GM20000 (cell line): ENCODE measurements at regions not wholly inside any gene's neighbourhood (a gene's known extent, or its start where the extent isn't known, plus 50 kb on each side); places are given as distances from the start of the nearest gene placed in this dataset.

Experiments
- DNase-seq: peaks from one replicate; pipeline ENCODE4 v3.0.0; 2012; ENCODE audit warnings: low spot score
- CTCF ChIP-seq: IDR thresholded peaks from 2 replicates; pipeline ENCODE4 v1.5.1; 2012; ENCODE audit warnings: mild to moderate bottlenecking, control low read depth; ENCODE audit errors: extremely low read depth, missing control alignments

DNA sequence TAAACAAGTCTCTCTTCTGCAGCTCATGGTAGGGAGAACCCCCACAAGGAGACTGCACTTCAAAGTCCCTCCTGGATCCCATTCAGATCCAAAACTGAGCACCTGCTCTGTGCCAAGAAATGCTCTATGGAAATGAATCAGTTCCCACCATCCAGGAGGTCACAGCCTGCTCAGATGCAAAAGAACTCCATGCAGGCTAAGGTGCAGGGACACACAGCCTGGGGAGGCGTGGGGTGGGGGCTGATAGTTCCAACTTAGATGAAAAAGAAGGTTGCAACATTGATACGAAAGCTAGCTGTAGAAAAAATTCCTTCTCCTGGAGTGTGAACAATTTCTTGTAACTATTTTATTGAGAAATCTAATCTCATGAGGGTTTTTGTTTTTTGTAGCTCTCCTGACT is 111.0 kb upstream of the TMEM170B start:
- TF ChIP-seq CTCF = no peak
- DNase-seq = no peak

- DNase-seq = no peak
- no peak for TF ChIP-seq CTCF
These were observed 111.7 kb upstream of the TMEM170B start for GRCh38 chr6:11425876-11426275.

DNA sequence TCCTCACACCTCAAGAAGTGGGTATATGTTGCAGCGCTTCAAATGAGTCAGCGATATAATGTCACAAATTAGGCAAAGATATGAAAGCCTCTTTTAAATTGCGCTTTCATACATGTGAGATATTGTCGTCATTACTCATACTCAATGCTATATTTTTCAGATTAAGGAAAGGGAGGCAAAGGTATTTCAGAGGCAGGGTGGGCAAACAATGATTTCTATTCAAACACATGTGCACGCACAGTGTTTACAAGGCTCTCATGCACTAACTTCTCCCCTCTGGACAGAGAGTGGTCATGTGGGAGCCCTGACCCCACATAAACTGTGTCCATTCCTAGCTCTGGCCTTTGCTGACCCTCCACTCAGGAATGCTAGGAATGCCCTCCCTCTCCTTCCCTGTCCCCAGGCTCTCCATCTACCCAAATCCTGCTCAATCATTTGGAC is 112.1 kb upstream of the TMEM170B start:
- no peak for DNase-seq
- no peak for TF ChIP-seq CTCF

- TF ChIP-seq CTCF = no peak
- no peak for DNase-seq
These were observed 113.0 kb upstream of the TMEM170B start for GRCh38 chr6:11424395-11425034.

DNA sequence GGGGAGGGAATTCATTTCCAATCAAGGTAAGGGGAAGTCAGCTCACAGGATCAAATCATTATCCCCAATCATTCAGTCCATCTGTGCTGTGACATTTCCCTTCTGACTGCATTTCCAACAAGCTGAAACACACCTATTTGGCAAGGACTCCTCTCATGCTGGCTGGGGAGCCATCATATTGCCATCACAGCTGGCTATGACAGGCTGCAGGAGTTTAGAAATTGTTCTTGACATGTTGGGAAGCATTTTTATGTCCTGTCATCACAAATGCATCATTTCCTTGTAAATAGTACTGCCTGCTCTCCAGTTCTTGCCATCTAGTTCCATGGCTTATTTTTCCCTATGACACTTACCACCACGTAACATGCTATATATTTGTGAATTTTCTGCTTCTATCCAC is 113.9 kb upstream of the TMEM170B start:
- DNase-seq = no peak
- TF ChIP-seq CTCF = no peak

DNA sequence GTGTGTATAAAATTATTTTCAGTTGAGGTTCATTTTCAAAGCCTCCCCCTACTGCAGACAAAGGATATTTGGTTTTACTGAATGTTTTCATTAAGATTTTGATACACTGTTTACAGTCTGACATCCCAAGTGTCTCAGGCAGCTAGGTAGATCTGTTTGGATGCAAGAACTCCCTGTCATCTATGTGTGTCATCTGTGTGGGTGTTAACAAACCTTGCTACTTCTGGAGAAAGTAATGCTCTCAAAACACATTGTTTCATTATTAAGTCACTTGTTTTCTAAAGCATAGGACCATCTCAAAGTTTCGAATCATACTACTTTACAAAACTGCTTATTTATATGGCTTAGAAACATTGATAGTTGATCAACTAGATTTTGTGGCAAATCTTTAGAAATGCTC is 114.5 kb upstream of the TMEM170B start:
- no peak for TF ChIP-seq CTCF
- no peak for DNase-seq

DNA sequence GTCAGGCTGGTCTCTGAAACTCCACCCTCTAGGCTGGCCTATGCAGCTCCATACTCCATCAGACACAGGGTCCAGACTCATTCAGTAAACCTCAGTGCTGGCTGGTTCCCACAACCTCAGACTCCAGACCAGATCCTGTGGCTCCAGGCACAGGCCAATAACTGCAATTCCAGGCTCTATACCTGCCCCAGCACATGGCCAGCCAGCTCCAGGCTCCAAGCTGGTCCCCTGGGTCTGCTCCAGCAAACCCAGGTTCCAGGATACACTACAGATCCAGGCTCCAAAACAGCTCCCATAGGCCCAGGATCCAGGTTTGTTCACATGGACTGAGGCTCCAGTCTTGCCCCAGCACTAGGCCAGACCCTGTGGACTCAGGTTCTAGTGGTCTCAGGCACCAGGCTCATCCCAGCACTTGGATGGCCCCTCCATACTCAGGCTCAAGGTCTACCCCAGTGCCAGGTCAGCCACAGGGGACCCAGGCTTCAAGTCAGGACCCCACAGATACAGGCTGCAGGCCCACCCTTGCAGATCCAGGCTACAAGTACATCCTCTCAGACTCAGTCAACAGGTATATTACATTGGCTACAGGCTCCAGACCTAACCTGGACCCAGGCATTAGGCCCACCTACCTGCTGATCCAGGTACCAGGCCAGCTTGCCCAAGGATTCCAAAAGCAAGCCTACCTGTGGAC is 117.6 kb upstream of the TMEM170B start:
- TF ChIP-seq CTCF = no peak
- no peak for DNase-seq
